Stimulated activated naive CD4-positive, alpha-beta T cell treated with Interleukin-2 at 50 U/mL for 16 hours (primary cell): ENCODE measurements at regions not wholly inside any gene's neighbourhood (a gene's known extent, or its start where the extent isn't known, plus 50 kb on each side); places are given as distances from the start of the nearest gene placed in this dataset.
"Not testable (repeated sequence)": the region's sequence is repeated elsewhere in the genome, so short reads cannot be mapped to it uniquely, and the experiment has no call there.

ENCODE experiments used
- DNase-seq: peaks from one replicate; lab custom pipeline; 2025; lab: John Stamatoyannopoulos, UW

- no peak for DNase-seq
These were observed 1502.4 kb upstream of the TENM4 start for GRCh38 chr11:80943226-80943625.

- no peak for DNase-seq
These were observed 1497.0 kb upstream of the TENM4 start for GRCh38 chr11:80937842-80938241.

GRCh38 chr11:80930038-80930437, 1489.2 kb upstream of the TENM4 start:
- no peak for DNase-seq

GRCh38 chr11:80929031-80929805, 1488.4 kb upstream of the TENM4 start:
- DNase-seq: no peak

- no peak for DNase-seq
These were observed 1484.5 kb upstream of the TENM4 start for GRCh38 chr11:80925321-80925720.

- DNase-seq: not testable (repeated sequence)
These were observed 1480.5 kb upstream of the TENM4 start for GRCh38 chr11:80921310-80921709.

- DNase-seq: no peak
These were observed 1475.5 kb upstream of the TENM4 start for GRCh38 chr11:80916173-80916798.

- DNase-seq: no peak
These were observed 1473.5 kb upstream of the TENM4 start for GRCh38 chr11:80914311-80914710.

GRCh38 chr11:80911666-80912065, 1470.8 kb upstream of the TENM4 start:
- no peak for DNase-seq

- DNase-seq: no peak
These were observed 1459.4 kb upstream of the TENM4 start for GRCh38 chr11:80900265-80900664.

GRCh38 chr11:80899381-80899780, 1458.6 kb upstream of the TENM4 start:
- no peak for DNase-seq

GRCh38 chr11:80898910-80899309, 1458.1 kb upstream of the TENM4 start:
- no peak for DNase-seq

- DNase-seq: no peak
These were observed 1445.9 kb upstream of the TENM4 start for GRCh38 chr11:80886684-80887083.

- no peak for DNase-seq
These were observed 1432.6 kb upstream of the TENM4 start for GRCh38 chr11:80873310-80873999.

GRCh38 chr11:80872116-80872728, 1431.4 kb upstream of the TENM4 start:
- DNase-seq: no peak

- DNase-seq: no peak
These were observed 1428.0 kb upstream of the TENM4 start for GRCh38 chr11:80868831-80869230.

GRCh38 chr11:80862011-80862410, 1421.2 kb upstream of the TENM4 start:
- no peak for DNase-seq

GRCh38 chr11:80861193-80861592, 1420.4 kb upstream of the TENM4 start:
- no peak for DNase-seq

GRCh38 chr11:80860632-80861031, 1419.8 kb upstream of the TENM4 start:
- no peak for DNase-seq

- no peak for DNase-seq
These were observed 1415.2 kb upstream of the TENM4 start for GRCh38 chr11:80856066-80856465.

GRCh38 chr11:80855426-80855825, 1414.6 kb upstream of the TENM4 start:
- DNase-seq: no peak

- DNase-seq: no peak
These were observed 1408.4 kb upstream of the TENM4 start for GRCh38 chr11:80849253-80849652.

GRCh38 chr11:80846979-80847378, 1406.1 kb upstream of the TENM4 start:
- DNase-seq: no peak
